SH-SY5Y (cell line): ENCODE measurements at regions not wholly inside any gene's neighbourhood (a gene's known extent, or its start where the extent isn't known, plus 50 kb on each side); places are given as distances from the start of the nearest gene placed in this dataset.

ENCODE experiments used
- GATA2 ChIP-seq: IDR thresholded peaks from 2 replicates; pipeline ENCODE4 v1.6.1; 2011; ENCODE audit warnings: mild to moderate bottlenecking, low read depth, low read length
- GATA3 ChIP-seq: IDR thresholded peaks from 2 replicates; pipeline ENCODE4 v1.6.1; 2011; ENCODE audit warnings: low read depth, mild to moderate bottlenecking, low read length, moderate library complexity

- no peak for TF ChIP-seq GATA2
- no peak for TF ChIP-seq GATA3
These were observed 547.3 kb downstream of the BCL11B start for GRCh38 chr14:98724734-98725133.
